SK-N-SH (cell line): ENCODE measurements at regions not wholly inside any gene's neighbourhood (a gene's known extent, or its start where the extent isn't known, plus 50 kb on each side); places are given as distances from the start of the nearest gene placed in this dataset.

ENCODE experiments used
- CTCF ChIA-PET: fragments of 300-600, 350-600 bp; formaldehyde crosslinking; extraction: SDS; loops from one replicate; lab custom pipeline; 2021; lab: Yijun Ruan, JAX
- POLR2A ChIA-PET: fragments of 350-600 bp; sonication (Branson Sonifier 250); formaldehyde crosslinking; extraction: SDS; loops from one replicate; lab custom pipeline; 2020; ENCODE audit warnings: antibody characterized with exemption, inconsistent platforms; lab: Yijun Ruan, JAX
- DNase-seq: peaks from one replicate; pipeline ENCODE4 v3.0.0; 2012
- H2AFZ ChIP-seq: fragments of 200-600 bp; sonication (generic); 2 replicates; pipeline ENCODE4 v1.8.1; 2016; ENCODE audit warnings: antibody characterized with exemption, mild to moderate bottlenecking, low read depth
- H3F3A ChIP-seq: fragments of 200-600 bp; sonication (generic); replicated peaks from 2 replicates; pipeline ENCODE3; 2016; ENCODE audit warnings: antibody characterized with exemption, mild to moderate bottlenecking; ENCODE audit not compliant: insufficient read depth
- H3K27ac ChIP-seq, 2 experiments: fragments of 200-500 bp in 1 of 2; fragments of 200-600 bp in 1 of 2; sonication (Bioruptor generic) in 1 of 2; sonication (generic), shearing (Covaris generic) in 1 of 2; 2 replicates each; pipeline versions ENCODE4 v1.5.1 to v1.6.1; 2014 to 2016; ENCODE audit warnings: low read depth in 2 of 2, inconsistent platforms in 1 of 2, low read length in 1 of 2, mild to moderate bottlenecking in 1 of 2, mixed read lengths in 1 of 2
- H3K27me3 ChIP-seq: fragments of 200-600 bp; sonication (generic), shearing (Covaris generic); 2 replicates; pipeline ENCODE4 v1.6.1; 2016; ENCODE audit warnings: mixed run types; ENCODE audit not compliant: insufficient read depth
- H3K36me3 ChIP-seq, 2 experiments: fragments of 200-500 bp in 1 of 2; fragments of 200-600 bp in 1 of 2; sonication (Bioruptor generic) in 1 of 2; sonication (generic) in 1 of 2; replicated peaks in 1 of 2; 2 replicates each; pipeline versions ENCODE3 to v1.5.1; 2014 to 2016; ENCODE audit warnings: low read length in 1 of 2, mild to moderate bottlenecking in 1 of 2; ENCODE audit not compliant: insufficient read depth in 2 of 2, control insufficient read depth in 1 of 2
- H3K4me1 ChIP-seq, 2 experiments: fragments of 200-500 bp in 1 of 2; fragments of 200-600 bp in 1 of 2; sonication (Bioruptor generic) in 1 of 2; sonication (generic), shearing (Covaris generic) in 1 of 2; 2 replicates each; pipeline versions ENCODE4 v1.5.1 to v1.6.1; 2014 to 2016; ENCODE audit warnings: low read depth in 1 of 2, low read length in 1 of 2, mixed run types in 1 of 2; ENCODE audit not compliant: insufficient read depth in 2 of 2, control insufficient read depth in 1 of 2
- H3K4me2 ChIP-seq: fragments of 200-600 bp; sonication (generic), shearing (Covaris generic); 2 replicates; pipeline ENCODE4 v1.6.1; 2017; ENCODE audit warnings: mixed run types
- H3K4me3 ChIP-seq, 2 experiments: fragments of 200-500 bp in 1 of 2; fragments of 200-600 bp in 1 of 2; sonication (Bioruptor generic) in 1 of 2; sonication (generic), shearing (Covaris generic) in 1 of 2; 2 replicates each; pipeline versions ENCODE4 v1.5.1 to v1.8.1; 2014 to 2016; ENCODE audit warnings: low read depth in 2 of 2, inconsistent platforms in 1 of 2, low read length in 1 of 2, mild to moderate bottlenecking in 1 of 2, mixed read lengths in 1 of 2, moderate library complexity in 1 of 2
- H3K79me2 ChIP-seq: fragments of 200-600 bp; sonication (generic); 2 replicates; pipeline ENCODE4 v1.8.1; 2017; ENCODE audit warnings: mild to moderate bottlenecking; ENCODE audit not compliant: insufficient read depth
- H3K9ac ChIP-seq: fragments of 200-600 bp; sonication (generic); 2 replicates; pipeline ENCODE4 v1.6.1; 2017; ENCODE audit warnings: mixed run types
- H3K9me2 ChIP-seq: fragments of 200-600 bp; sonication (generic); 2 replicates; pipeline ENCODE4 v1.6.1; 2017; ENCODE audit warnings: mixed run types
- H3K9me3 ChIP-seq: fragments of 200-600 bp; sonication (generic); 2 replicates; pipeline ENCODE4 v1.6.1; 2017; ENCODE audit warnings: mixed run types, mild to moderate bottlenecking, moderate library complexity
- H4K20me1 ChIP-seq: fragments of 200-600 bp; sonication (generic); 2 replicates; pipeline ENCODE4 v1.6.1; 2017; ENCODE audit warnings: mild to moderate bottlenecking, mixed run types; ENCODE audit not compliant: insufficient read depth
- CHD2 ChIP-seq: fragments of 150-350 bp; IDR thresholded peaks from 2 replicates; pipeline ENCODE4 v1.6.1; 2018; ENCODE audit warnings: low read length; ENCODE audit not compliant: partially characterized antibody
- ELF1 ChIP-seq: IDR thresholded peaks from 2 replicates; pipeline ENCODE4 v1.4.0; 2012
- EZH2phosphoT487 ChIP-seq: fragments of 200-600 bp; sonication (generic); IDR thresholded peaks from 2 replicates; pipeline ENCODE4 v1.6.1; 2017; ENCODE audit warnings: low read depth, mixed run types, mild to moderate bottlenecking, antibody characterized with exemption, moderate library complexity, borderline replicate concordance
- FOXM1 ChIP-seq: IDR thresholded peaks from 2 replicates; pipeline ENCODE4 v1.4.0; 2012; ENCODE audit warnings: low read depth, mild to moderate bottlenecking
- IRF3 ChIP-seq: fragments of 150-350 bp; IDR thresholded peaks from 2 replicates; pipeline ENCODE4 v1.6.1; 2016; ENCODE audit warnings: mild to moderate bottlenecking, low read depth, low read length
- JUND ChIP-seq: IDR thresholded peaks from 2 replicates; pipeline ENCODE4 v1.4.0; 2012
- MEF2A ChIP-seq: IDR thresholded peaks from 2 replicates; pipeline ENCODE4 v1.4.0; 2012; ENCODE audit warnings: low read depth, borderline replicate concordance
- MXI1 ChIP-seq: IDR thresholded peaks from 2 replicates; pipeline ENCODE4 v1.6.1; 2012; ENCODE audit warnings: mild to moderate bottlenecking, low read depth, low read length, improper control_type of control experiment
- NRF1 ChIP-seq: IDR thresholded peaks from 2 replicates; pipeline ENCODE4 v1.6.1; 2012; ENCODE audit warnings: low read depth, mild to moderate bottlenecking, low read length
- PBX3 ChIP-seq: IDR thresholded peaks from 2 replicates; pipeline ENCODE4; 2012
- RAD21 ChIP-seq: IDR thresholded peaks from 2 replicates; pipeline ENCODE4 v1.6.1; 2012; ENCODE audit warnings: mild to moderate bottlenecking, low read length
- RXRA ChIP-seq: IDR thresholded peaks from 2 replicates; pipeline ENCODE4 v1.4.0; 2012; ENCODE audit warnings: low read depth, mild to moderate bottlenecking, borderline replicate concordance
- SMC3 ChIP-seq: IDR thresholded peaks from 2 replicates; pipeline ENCODE4 v1.6.1; 2012; ENCODE audit warnings: low read depth, low read length, improper control_type of control experiment
- TAF1 ChIP-seq: IDR thresholded peaks from 2 replicates; pipeline ENCODE4 v1.6.1; 2012; ENCODE audit warnings: low read depth, mild to moderate bottlenecking, low read length, moderate library complexity, borderline replicate concordance
- ZBTB33 ChIP-seq: IDR thresholded peaks from 2 replicates; pipeline ENCODE4 v1.4.0; 2012; ENCODE audit warnings: low read depth, borderline replicate concordance
- WGBS: methylation state at CpG from one replicate; pipeline ENCODE4 v1.1.6; 2017; ENCODE audit warnings: low lambda C conversion rate; 5-methylcytosine and 5-hydroxymethylcytosine counted together

GRCh38 chr13:57346786-57347185 is 179.8 kb downstream of the PRR20E start:
- 27% methylated on average over 2 of the region's 2 CpGs for WGBS
- POLR2A ChIA-PET, result no interaction called here

More at GRCh38 chr13:57346786-57347185, 179.8 kb downstream of the PRR20E start:
- Histone ChIP-seq H2AFZ (no peak overlapping the region), H3K9me2 (no peaks in the 10 kb centered on the region), H3K4me2 (no peak overlapping the region), H3K9ac (no peak overlapping the region), H3K27ac (no peak overlapping the region), H4K20me1 (no peaks in the 10 kb centered on the region), H3K9me3 (no peaks in the 10 kb centered on the region), H3K27me3 (no peaks in the 10 kb centered on the region), H3F3A (no peaks in the 10 kb centered on the region), H3K4me3 (no peak overlapping the region), H3K36me3 (no peaks in the 10 kb centered on the region), H3K4me1 (no peaks in the 10 kb centered on the region), H3K79me2 (no peaks in the 10 kb centered on the region)
- DNase-seq, result no peak
- CTCF ChIA-PET, result no interaction called here
- TF ChIP-seq MXI1, result no peak
- no peak for TF ChIP-seq TAF1
- no peak for TF ChIP-seq IRF3
- no peak for TF ChIP-seq RXRA
- no peak for TF ChIP-seq MEF2A
- TF ChIP-seq FOXM1, result no peak
- TF ChIP-seq CHD2, result no peak
- TF ChIP-seq NRF1, result no peak
- TF ChIP-seq PBX3, result no peak
- TF ChIP-seq ELF1, result no peak
- no peak for TF ChIP-seq RAD21
- no peak for TF ChIP-seq EZH2phosphoT487
- no peak for TF ChIP-seq ZBTB33
- no peak for TF ChIP-seq JUND
- TF ChIP-seq SMC3, result no peak
